GM13976 (cell line): ENCODE measurements at regions not wholly inside any gene's neighbourhood (a gene's known extent, or its start where the extent isn't known, plus 50 kb on each side); places are given as distances from the start of the nearest gene placed in this dataset.

ENCODE experiments used
- DNase-seq: peaks from one replicate; pipeline ENCODE4 v3.0.0; 2012; ENCODE audit warnings: low spot score
- CTCF ChIP-seq: IDR thresholded peaks from 2 replicates; pipeline ENCODE4 v1.5.1; 2012; ENCODE audit warnings: borderline replicate concordance, mild to moderate bottlenecking; ENCODE audit not compliant: insufficient read depth; ENCODE audit errors: extremely low read depth, missing control alignments, control extremely low read depth
- in situ Hi-C: fragments of 300-500 bp; cut with MboI; formaldehyde crosslinking; loops from one replicate; pipeline ENCODE4 v1.12.0; 2022; ENCODE audit warnings: low sequenced_read_pairs, mixed read lengths, inconsistent platforms; ENCODE audit not compliant: unreplicated experiment

GRCh38 chr4:33296876-33297455 lies 2576.8 kb downstream of the PCDH7 start:
- TF ChIP-seq CTCF = no peak
- DNase-seq = no peak
- in situ Hi-C loops = no loop called here

GRCh38 chr4:33302321-33302720 lies 2582.2 kb downstream of the PCDH7 start:
- no peak for TF ChIP-seq CTCF
- no peak for DNase-seq
- in situ Hi-C loops = no loop called here

GRCh38 chr4:33306131-33306530 lies 2586.0 kb downstream of the PCDH7 start:
- no peak for TF ChIP-seq CTCF
- in situ Hi-C loops = no loop called here
- DNase-seq = no peak

DNA sequence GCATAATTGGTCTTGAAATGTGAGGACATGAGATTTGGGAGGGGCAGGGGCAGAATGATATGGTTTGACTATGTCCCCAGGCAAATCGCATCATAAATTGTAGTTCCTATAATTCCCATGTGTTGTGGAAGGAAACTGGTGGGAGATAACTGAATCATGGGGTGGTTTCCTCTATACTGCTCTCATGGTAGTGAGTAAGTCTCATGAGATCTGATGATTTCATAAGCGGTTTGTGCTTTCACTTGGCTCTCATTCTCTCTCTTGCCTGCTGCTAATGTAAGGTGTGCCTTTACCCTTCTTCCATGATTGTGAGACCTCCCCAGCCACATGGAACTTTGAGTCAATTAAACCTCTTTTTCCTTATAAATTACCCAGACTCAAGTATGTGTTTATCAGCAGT lies 2595.9 kb downstream of the PCDH7 start:
- TF ChIP-seq CTCF = no peak
- in situ Hi-C loops = no loop called here

DNA sequence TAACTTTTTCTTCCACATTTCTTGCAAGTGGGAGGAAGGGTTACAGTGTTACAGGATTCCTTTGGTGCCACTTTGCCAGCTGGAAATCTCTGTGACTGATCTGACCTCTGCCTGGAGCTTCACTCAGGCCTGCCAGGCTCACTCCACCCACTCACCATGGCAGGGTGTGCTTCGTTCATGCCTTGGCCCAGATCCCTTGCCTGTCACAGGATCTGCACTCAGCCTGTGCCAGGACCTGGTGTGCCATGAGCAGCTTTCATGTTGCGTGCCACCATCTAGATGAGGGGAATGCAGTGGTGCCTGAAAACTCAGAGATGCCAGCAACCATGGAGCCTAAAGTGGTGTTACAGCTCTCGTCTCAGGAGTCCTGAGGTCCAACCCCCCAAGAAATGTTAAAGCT lies 2596.4 kb downstream of the PCDH7 start:
- TF ChIP-seq CTCF = no peak
- in situ Hi-C loops = no loop called here
- DNase-seq = no peak

More for the DNA sequence above, 2595.9 kb downstream of the PCDH7 start:
- DNase-seq = no peak

DNA sequence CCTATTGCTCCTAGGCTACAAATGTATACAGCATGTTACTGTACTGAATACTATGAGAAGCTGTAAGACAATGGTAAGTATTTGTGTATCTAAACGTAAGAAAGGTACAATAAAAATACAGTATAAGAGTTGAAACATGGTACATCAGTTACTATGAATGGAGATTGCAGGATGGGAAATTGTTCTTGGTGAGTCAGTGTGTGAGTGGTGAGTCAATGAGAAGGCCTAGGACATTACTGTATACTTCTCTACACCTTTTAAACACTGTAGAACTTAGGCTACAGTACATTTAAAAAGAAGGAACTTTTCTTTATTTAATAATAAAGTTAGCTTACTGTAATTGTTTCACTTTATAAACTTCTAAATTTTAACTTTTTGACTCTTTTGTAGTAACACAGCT lies 2603.2 kb downstream of the PCDH7 start:
- TF ChIP-seq CTCF = no peak
- DNase-seq = no peak
- in situ Hi-C loops = no loop called here
